ENCODE measurements at regions not wholly inside any gene's neighbourhood (a gene's known extent, or its start where the extent isn't known, plus 50 kb on each side); places are given as distances from the start of the nearest gene placed in this dataset.

GRCh38 chr19:29044037-29044436, 168.9 kb downstream of the UQCRFS1 start:
- no peaks in the 10 kb centered on the region for H3K36me3 ChIP-seq (ENCODE audit: control insufficient read depth in 2 of 2, insufficient read depth in 1 of 2, low read length in 2 of 2)
- POLR2A ChIA-PET, result interaction anchor here (1.7 kb wide), 1 partner anchor 12 kb away, joined by 4 read pairs; no protein-coding TSS in a partner anchor
- CTCF ChIA-PET, result interaction anchor here (1.1 kb wide), 1 partner anchor 15 kb away, joined by 3 read pairs; no protein-coding TSS in a partner anchor
- no peak for TF ChIP-seq ZNF768 (tag by site-specific recombination; IDR thresholded peaks at IDR 0.05)
- TF ChIP-seq ZNF354C (tag by site-specific recombination; IDR thresholded peaks at IDR 0.05; ENCODE audit: borderline replicate concordance, low read depth), result no peak
- TF ChIP-seq, protein P1, sequence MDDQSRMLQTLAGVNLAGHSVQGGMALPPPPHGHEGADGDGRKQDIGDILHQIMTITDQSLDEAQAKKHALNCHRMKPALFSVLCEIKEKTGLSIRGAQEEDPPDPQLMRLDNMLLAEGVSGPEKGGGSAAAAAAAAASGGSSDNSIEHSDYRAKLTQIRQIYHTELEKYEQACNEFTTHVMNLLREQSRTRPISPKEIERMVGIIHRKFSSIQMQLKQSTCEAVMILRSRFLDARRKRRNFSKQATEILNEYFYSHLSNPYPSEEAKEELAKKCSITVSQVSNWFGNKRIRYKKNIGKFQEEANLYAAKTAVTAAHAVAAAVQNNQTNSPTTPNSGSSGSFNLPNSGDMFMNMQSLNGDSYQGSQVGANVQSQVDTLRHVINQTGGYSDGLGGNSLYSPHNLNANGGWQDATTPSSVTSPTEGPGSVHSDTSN (CRISPR knock-in tag; IDR thresholded peaks at IDR 0.05), result no peak
- no peak for TF ChIP-seq ZNF391 (tag by site-specific recombination; IDR thresholded peaks at IDR 0.05; ENCODE audit: borderline replicate concordance, low read depth)
- no peak for TF ChIP-seq ZNF707 (tag by site-specific recombination; IDR thresholded peaks at IDR 0.05)
- TF ChIP-seq, protein P2, sequence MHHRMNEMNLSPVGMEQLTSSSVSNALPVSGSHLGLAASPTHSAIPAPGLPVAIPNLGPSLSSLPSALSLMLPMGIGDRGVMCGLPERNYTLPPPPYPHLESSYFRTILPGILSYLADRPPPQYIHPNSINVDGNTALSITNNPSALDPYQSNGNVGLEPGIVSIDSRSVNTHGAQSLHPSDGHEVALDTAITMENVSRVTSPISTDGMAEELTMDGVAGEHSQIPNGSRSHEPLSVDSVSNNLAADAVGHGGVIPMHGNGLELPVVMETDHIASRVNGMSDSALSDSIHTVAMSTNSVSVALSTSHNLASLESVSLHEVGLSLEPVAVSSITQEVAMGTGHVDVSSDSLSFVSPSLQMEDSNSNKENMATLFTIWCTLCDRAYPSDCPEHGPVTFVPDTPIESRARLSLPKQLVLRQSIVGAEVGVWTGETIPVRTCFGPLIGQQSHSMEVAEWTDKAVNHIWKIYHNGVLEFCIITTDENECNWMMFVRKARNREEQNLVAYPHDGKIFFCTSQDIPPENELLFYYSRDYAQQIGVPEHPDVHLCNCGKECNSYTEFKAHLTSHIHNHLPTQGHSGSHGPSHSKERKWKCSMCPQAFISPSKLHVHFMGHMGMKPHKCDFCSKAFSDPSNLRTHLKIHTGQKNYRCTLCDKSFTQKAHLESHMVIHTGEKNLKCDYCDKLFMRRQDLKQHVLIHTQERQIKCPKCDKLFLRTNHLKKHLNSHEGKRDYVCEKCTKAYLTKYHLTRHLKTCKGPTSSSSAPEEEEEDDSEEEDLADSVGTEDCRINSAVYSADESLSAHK (tag by site-specific recombination; IDR thresholded peaks at IDR 0.05), result no peak
- TF ChIP-seq ZNF610 (tag by site-specific recombination; IDR thresholded peaks at IDR 0.05; ENCODE audit: borderline replicate concordance), result no peak
- TF ChIP-seq ZNF624 (tag by site-specific recombination; IDR thresholded peaks at IDR 0.05), result no peak
- TF ChIP-seq, protein P3, sequence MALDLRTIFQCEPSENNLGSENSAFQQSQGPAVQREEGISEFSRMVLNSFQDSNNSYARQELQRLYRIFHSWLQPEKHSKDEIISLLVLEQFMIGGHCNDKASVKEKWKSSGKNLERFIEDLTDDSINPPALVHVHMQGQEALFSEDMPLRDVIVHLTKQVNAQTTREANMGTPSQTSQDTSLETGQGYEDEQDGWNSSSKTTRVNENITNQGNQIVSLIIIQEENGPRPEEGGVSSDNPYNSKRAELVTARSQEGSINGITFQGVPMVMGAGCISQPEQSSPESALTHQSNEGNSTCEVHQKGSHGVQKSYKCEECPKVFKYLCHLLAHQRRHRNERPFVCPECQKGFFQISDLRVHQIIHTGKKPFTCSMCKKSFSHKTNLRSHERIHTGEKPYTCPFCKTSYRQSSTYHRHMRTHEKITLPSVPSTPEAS (tag by site-specific recombination; IDR thresholded peaks at IDR 0.05), result no peak
- no peak for TF ChIP-seq GLI2 (tag by site-specific recombination; IDR thresholded peaks at IDR 0.05; ENCODE audit: borderline replicate concordance, low read depth)
- TF ChIP-seq, protein P4, sequence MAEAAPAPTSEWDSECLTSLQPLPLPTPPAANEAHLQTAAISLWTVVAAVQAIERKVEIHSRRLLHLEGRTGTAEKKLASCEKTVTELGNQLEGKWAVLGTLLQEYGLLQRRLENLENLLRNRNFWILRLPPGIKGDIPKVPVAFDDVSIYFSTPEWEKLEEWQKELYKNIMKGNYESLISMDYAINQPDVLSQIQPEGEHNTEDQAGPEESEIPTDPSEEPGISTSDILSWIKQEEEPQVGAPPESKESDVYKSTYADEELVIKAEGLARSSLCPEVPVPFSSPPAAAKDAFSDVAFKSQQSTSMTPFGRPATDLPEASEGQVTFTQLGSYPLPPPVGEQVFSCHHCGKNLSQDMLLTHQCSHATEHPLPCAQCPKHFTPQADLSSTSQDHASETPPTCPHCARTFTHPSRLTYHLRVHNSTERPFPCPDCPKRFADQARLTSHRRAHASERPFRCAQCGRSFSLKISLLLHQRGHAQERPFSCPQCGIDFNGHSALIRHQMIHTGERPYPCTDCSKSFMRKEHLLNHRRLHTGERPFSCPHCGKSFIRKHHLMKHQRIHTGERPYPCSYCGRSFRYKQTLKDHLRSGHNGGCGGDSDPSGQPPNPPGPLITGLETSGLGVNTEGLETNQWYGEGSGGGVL (tag by site-specific recombination; IDR thresholded peaks at IDR 0.05), result no peak
- no peak for TF ChIP-seq ZNF843 (tag by site-specific recombination; IDR thresholded peaks at IDR 0.05)
- TF ChIP-seq TCF7L2 (IDR thresholded peaks at IDR 0.05; ENCODE audit: borderline replicate concordance, low read depth, low read length), result no peak
- TF ChIP-seq INSM2 (tag by site-specific recombination; IDR thresholded peaks at IDR 0.05), result no peak
- H3K4me3 ChIP-seq (ENCODE audit: low read depth, low read length), result no peak overlapping the region
- no peaks in the 10 kb centered on the region; the same call in 1 of the 2 replicates for H3K9me3 ChIP-seq (ENCODE audit: control insufficient read depth, insufficient read depth, low read depth, low read length)
- no peaks in the 10 kb centered on the region for H3K4me1 ChIP-seq (ENCODE audit: control insufficient read depth, insufficient read depth, low read length)
- H3K27ac ChIP-seq (ENCODE audit: extremely low read depth, low read depth, low read length), result no peak overlapping the region

DNA sequence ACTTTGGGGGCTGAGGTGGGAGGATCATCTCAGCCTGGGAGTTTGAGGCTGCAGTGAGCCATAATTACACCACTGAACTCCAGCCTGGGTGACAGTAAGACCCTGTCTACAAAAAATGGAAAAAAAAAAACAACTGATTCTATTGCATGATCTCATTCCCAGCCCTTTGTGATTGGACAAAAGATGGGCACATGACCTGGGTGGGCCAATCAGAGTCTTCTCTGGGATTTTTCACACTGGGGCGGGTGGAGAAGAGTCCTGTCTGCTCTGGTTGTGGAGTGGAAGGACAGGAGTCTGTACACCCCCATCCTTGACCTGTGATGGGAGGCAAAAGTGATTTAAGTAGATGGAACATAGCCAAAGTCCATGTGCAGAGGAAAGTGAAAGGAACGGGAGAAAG, 170.5 kb downstream of the UQCRFS1 start:
- TF ChIP-seq ZNF302 (tag by site-specific recombination; IDR thresholded peaks at IDR 0.05; ENCODE audit: low read depth) (no peak), MZF1 (tag by site-specific recombination; IDR thresholded peaks at IDR 0.05; ENCODE audit: borderline replicate concordance) (no peak), KLF7 (tag by site-specific recombination; IDR thresholded peaks at IDR 0.05; ENCODE audit: borderline replicate concordance) (no peak), ZNF488 (tag by site-specific recombination; IDR thresholded peaks at IDR 0.05) (no peak), ZNF530 (tag by site-specific recombination; IDR thresholded peaks at IDR 0.05; ENCODE audit: low read depth) (no peak), ZNF280C (tag by site-specific recombination; IDR thresholded peaks at IDR 0.05) (no peak)
- TF ChIP-seq, protein P5, sequence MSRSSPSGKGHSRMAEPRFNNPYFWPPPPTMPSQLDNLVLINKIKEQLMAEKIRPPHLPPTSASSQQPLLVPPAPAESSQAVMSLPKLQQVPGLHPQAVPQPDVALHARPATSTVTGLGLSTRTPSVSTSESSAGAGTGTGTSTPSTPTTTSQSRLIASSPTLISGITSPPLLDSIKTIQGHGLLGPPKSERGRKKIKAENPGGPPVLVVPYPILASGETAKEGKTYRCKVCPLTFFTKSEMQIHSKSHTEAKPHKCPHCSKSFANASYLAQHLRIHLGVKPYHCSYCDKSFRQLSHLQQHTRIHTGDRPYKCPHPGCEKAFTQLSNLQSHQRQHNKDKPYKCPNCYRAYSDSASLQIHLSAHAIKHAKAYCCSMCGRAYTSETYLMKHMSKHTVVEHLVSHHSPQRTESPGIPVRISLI (tag by site-specific recombination; IDR thresholded peaks at IDR 0.05), result no peak
- no peak overlapping the region for H3K4me3 ChIP-seq (ENCODE audit: low read depth, low read length)
- H3K9me3 ChIP-seq (ENCODE audit: control insufficient read depth, insufficient read depth, low read depth, low read length), result no peaks in the 10 kb centered on the region; the same call in 1 of the 2 replicates
- H3K4me1 ChIP-seq (ENCODE audit: control insufficient read depth, insufficient read depth, low read length), result no peaks in the 10 kb centered on the region
- CTCF ChIA-PET, result interaction anchor here (0.6 to 1.1 kb wide), 4 partner anchors 12 to 373 kb away, joined by 3 read pairs; no protein-coding TSS in a partner anchor
- POLR2A ChIA-PET, result no interaction called here
- no peaks in the 10 kb centered on the region for H3K36me3 ChIP-seq (ENCODE audit: control insufficient read depth in 2 of 2, insufficient read depth in 1 of 2, low read length in 2 of 2)
- no peak overlapping the region for H3K27ac ChIP-seq (ENCODE audit: extremely low read depth, low read depth, low read length)
